GM21737 (cell line): ENCODE measurements at regions not wholly inside any gene's neighbourhood (a gene's known extent, or its start where the extent isn't known, plus 50 kb on each side); places are given as distances from the start of the nearest gene placed in this dataset.

Experiments used
- ATAC-seq: cut with Tn5 transposase; IDR thresholded peaks from one replicate; pipeline ENCODE4 v1.9.1; 2021; ENCODE audit warnings: mild to moderate bottlenecking, moderate library complexity; ENCODE audit not compliant: unreplicated experiment

DNA sequence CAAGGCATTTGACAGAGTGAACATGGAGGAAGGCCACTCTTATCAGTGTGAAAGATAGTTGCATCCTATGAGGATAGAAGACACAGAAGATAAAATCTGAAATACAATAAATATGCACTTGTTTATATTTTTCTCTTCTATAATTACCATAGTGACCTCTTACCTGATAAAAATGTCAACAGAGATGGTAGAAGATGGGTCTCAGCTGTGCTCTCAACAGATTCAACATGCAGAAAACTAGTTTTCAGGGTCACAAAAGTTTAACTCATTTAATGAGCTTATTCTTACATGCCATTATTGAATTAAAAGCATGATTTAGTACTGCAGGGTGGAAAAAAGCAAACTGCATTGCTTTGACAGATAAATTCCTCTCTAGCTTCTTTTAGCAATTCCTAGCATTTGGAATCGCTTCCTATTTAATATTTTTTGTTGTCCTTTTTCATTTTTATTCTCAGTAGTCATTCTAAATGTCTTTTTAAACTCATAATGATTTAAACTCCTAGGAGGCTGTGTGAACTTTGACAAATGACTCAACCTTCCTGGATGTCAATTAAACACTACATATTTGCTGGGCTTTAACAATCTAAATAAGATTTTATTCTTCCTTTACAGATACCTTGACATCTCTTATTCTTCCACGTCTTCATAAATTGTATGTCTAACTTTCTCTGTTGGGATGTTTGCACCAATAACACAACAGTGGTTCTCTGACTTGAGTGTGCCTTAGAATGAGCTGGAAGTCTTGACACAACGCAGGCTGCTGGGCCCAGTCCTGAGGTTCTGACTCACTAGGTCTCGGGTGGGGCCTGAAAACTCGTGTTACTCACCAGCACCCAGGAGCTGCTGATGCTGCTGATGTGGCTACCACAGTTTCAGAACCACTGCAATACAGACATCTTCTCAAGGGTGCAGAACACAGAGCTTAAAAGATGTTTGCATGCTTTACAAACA is 565.5 kb upstream of the IGFBP3 start:
- no peak for ATAC-seq

DNA sequence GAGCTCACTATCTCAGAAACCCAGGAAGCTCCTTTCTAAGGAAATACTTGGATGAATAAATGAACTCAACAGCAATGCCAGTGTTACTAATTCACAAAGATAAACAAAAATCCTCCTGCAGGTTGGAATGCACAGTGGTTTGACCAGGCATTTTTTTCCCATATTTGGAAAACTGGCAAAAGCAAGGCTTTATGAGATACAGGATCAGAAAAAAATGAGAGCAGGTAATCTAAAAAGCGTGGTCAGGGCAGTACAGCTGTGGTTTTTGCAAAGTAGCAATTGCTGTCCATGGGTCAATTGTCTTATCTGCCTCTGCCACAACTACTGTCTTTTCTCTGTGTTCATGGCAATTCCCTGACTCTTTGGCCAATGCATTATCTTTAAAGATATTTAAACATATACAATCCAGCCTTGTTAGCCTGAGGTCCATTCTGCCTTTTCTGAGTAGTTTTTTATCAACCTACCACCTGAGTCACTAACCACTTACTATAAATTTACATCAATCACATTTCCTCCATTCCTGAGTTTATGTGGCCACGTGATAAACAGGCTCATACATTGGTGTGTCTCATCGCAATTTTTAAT is 564.5 kb upstream of the IGFBP3 start:
- ATAC-seq: no peak

GRCh38 chr7:46484906-46485305 is 563.8 kb upstream of the IGFBP3 start:
- ATAC-seq: no peak

DNA sequence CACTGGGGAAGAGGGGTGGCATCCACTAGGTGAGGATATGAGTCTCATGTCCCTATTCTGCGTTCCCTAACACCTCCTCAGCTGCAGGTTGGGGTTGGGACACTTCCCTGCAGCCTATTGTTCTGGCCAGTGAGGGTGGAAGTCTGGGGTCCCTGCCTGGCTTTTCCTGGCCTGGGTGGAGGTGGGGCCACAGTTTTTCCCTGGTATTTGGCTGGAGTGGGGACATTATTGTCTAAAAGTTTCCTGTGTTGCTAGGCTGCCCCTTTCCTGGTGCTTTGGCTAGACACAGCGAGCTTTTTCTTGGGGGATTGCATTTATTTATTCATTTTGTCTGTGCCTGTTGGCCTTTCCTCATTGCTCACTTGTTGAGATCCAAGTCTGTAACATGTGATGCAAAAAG is 559.5 kb upstream of the IGFBP3 start:
- ATAC-seq: no peak

- ATAC-seq: no peak
Measured at GRCh38 chr7:46479680-46480079, 558.6 kb upstream of the IGFBP3 start.

DNA sequence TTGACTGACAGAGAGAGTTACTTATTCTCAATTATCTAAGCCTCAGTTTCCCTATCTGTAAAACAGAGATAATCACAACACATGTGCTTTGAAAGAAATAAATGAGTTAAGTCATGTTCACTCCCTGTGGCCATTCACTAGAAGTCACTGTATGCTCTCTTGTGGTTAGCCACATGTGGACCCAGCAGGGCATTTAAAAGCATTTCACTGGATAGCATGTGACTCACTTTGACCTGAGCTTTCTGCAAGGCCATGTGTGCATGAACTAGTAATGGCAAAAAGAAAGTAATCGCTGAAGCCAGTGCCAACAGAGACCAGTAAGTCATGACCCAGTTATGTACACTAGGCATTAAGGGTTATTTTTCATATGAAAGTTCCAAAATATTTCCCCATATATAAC is 557.0 kb upstream of the IGFBP3 start:
- no peak for ATAC-seq

- ATAC-seq: no peak
Measured at GRCh38 chr7:46468753-46469356, 547.8 kb upstream of the IGFBP3 start.

GRCh38 chr7:46463170-46463569 is 542.1 kb upstream of the IGFBP3 start:
- ATAC-seq: no peak

GRCh38 chr7:46461334-46461777 is 540.3 kb upstream of the IGFBP3 start:
- no peak for ATAC-seq

- no peak for ATAC-seq
Measured at GRCh38 chr7:46459942-46460341, 538.9 kb upstream of the IGFBP3 start.

DNA sequence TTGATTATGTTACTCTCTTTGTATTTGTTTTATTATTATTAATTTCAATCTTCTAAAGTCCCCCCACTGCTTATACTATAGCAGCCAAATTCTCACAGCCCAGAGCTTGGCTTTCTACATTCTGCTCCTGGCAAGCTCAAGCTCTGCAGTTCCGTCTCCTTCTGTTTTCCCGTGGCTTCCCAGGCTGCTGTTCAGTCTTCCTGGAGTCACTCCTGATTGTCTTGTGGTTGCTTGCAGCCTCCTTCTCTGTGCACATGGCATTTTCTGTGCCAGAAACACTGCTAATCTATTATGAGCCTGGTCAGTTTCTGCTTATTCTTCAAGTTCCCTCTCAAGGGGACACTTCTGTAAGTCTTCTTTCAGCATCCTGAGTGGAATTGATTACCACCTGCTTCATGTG is 533.7 kb upstream of the IGFBP3 start:
- no peak for ATAC-seq

- no peak for ATAC-seq
Measured at GRCh38 chr7:46452561-46453135, 531.6 kb upstream of the IGFBP3 start.

- no peak for ATAC-seq
Measured at GRCh38 chr7:46451846-46452245, 530.8 kb upstream of the IGFBP3 start.

DNA sequence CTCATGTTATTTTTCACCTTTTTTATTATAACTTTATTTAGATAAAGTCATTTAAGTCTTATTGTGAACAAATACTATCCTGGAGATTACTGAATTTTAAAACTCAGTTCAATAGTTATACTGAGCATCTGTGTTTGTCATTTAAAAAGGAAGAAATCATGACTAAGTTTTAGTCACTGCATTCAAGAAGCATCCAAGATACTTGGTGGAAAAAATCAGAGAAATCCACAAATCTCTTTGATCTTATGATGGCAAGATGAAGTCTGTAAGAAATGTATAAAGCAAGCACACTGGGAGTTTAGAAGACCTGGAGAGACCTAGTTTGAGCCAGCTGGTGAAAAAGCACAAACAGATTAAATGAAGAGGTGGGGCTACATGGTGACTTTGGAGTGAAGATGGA is 529.8 kb upstream of the IGFBP3 start:
- no peak for ATAC-seq

GRCh38 chr7:46450425-46450824 is 529.4 kb upstream of the IGFBP3 start:
- ATAC-seq: no peak

DNA sequence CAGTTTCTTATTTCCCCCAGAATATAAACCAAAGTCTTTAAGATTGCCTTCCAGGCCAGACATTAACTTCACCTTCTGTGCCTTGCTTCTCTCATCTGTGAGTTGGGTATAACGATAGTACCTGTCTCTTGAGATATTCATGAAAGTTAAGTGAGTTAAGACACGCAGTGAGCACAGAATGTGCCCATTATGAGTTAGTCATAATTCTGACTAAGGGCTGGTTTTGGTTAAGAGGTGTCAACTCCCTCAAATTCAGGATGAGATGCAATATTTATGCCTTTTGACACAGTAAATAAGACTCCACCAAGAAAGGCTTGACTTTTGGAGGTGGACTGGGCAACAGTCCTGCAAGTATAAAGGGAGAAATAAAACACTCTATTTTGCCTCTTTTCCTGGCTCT is 528.7 kb upstream of the IGFBP3 start:
- no peak for ATAC-seq

DNA sequence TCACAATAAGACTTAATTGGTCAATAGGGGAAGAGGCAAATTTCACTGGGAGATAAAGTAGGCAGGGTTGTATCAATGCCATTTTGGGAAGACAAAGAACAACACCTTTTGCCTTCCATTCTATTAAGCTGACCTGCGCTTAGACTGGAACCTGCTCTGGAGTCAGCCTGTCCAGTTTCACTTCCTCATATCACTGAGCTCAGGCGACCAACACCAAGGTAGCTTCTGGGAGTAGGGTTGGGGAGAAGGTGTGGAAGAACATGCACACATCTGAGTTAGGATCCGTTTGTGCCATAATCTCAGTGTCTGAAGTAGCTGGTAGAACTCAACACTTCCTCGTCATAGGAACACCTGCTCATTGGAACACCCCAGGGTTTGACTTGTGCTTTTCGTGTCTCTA is 527.4 kb upstream of the IGFBP3 start:
- no peak for ATAC-seq

GRCh38 chr7:46446151-46446550 is 525.1 kb upstream of the IGFBP3 start:
- no peak for ATAC-seq

DNA sequence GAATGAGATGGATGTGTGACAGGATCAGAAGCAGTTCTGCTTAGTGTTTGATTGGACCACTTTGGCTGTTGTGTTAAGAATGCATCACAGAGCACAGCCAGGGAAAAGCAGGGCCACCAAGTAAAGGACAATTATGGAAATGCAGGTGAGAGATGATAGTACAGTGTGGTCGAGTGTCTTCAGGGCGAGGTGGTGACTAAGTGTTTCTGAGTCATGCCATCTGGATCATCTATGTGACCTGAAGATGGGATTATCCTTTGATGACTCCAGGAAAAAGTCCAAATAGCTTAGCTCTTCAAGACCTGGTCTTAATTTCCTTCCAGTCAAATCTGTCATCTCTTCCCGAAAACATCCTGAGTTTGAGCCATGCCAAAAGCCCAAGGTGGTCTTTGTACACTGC is 523.2 kb upstream of the IGFBP3 start:
- ATAC-seq: no peak

- no peak for ATAC-seq
Measured at GRCh38 chr7:46440186-46440585, 519.1 kb upstream of the IGFBP3 start.

DNA sequence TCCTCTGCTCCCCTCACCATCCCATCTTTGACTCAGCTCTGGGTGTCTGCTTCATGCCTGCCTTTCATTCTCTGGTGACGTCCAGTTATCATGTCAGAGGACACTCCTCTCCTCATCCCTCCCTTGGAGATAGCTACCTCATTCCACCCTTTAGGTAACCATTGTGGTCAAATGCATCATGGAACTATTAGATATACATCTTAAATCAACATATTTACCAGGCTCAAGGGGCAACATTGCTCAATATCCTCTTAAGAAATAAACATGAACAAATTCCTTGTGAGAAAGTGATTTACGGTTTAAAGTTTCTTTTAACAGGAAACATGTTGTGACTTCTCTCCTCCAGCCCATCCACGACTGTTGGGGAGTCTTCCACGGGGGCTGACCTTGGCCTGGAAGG is 511.6 kb upstream of the IGFBP3 start:
- ATAC-seq: no peak

DNA sequence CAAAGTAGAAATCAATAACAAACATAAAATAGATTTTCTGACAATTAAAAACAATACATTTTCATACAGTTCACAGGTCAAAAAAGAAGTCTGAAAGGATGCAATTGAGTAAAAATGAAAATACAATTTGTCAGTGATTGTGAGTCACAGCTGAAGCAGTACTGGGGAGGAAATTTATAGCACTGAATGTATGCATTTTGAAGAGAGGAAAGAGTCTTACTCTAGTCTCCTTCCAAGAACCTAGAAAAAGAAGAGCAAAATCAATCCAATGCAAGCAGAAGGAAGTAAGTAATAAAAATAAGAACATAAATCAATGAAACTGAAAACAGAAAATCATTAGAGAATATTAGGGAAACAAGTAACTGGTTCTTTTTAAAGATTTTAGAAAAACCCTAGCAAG is 507.2 kb upstream of the IGFBP3 start:
- ATAC-seq: no peak
